Smooth muscle cell (in vitro differentiated cells): ENCODE measurements at regions not wholly inside any gene's neighbourhood (a gene's known extent, or its start where the extent isn't known, plus 50 kb on each side); places are given as distances from the start of the nearest gene placed in this dataset.

Experiments used
- DNase-seq: peaks from one replicate; lab custom pipeline; 2025; ENCODE audit not compliant: unreplicated experiment; lab: John Stamatoyannopoulos, UW
- H2AFZ ChIP-seq: fragments of 200-600 bp; sonication (generic); 2 replicates; pipeline ENCODE4 v1.6.0; 2016; ENCODE audit warnings: antibody characterized with exemption, low read depth, mild to moderate bottlenecking
- H3F3A ChIP-seq: fragments of 200-600 bp; sonication (generic); 2 replicates; pipeline ENCODE4 v1.6.0; 2017; ENCODE audit warnings: antibody characterized with exemption, low read depth
- H3K27ac ChIP-seq: fragments of 200-600 bp; sonication (generic); 2 replicates; pipeline ENCODE4 v1.5.1; 2016; ENCODE audit warnings: low read depth, mild to moderate bottlenecking
- H3K27me3 ChIP-seq: fragments of 200-600 bp; sonication (generic); 2 replicates; pipeline ENCODE4 v1.6.1; 2016; ENCODE audit warnings: low read depth, mild to moderate bottlenecking
- H3K36me3 ChIP-seq: fragments of 200-600 bp; sonication (generic); 2 replicates; pipeline ENCODE4 v1.5.1; 2016; ENCODE audit warnings: low read depth
- H3K4me1 ChIP-seq: fragments of 200-600 bp; sonication (generic); 2 replicates; pipeline ENCODE4 v1.5.1; 2016; ENCODE audit warnings: low read depth
- H3K4me2 ChIP-seq: fragments of 200-600 bp; sonication (generic); 2 replicates; pipeline ENCODE4 v1.6.0; 2016; ENCODE audit warnings: mild to moderate bottlenecking
- H3K4me3 ChIP-seq: fragments of 200-600 bp; sonication (generic); 2 replicates; pipeline ENCODE4 v1.5.1; 2016; ENCODE audit warnings: mild to moderate bottlenecking
- H3K79me2 ChIP-seq: fragments of 200-600 bp; sonication (generic); 2 replicates; pipeline ENCODE4 v1.6.0; 2016; ENCODE audit warnings: low read depth, mild to moderate bottlenecking
- H3K9ac ChIP-seq: fragments of 200-600 bp; sonication (generic); 2 replicates; pipeline ENCODE4 v1.6.0; 2016; ENCODE audit warnings: low read depth
- H3K9me3 ChIP-seq: fragments of 200-600 bp; sonication (generic); replicated peaks from 2 replicates; pipeline ENCODE4 v1.5.1; 2016; ENCODE audit warnings: low read depth
- H4K20me1 ChIP-seq: fragments of 200-600 bp; sonication (generic); 2 replicates; pipeline ENCODE4 v1.6.0; 2016; ENCODE audit warnings: low read depth
- WGBS: methylation state at CpG from one replicate; pipeline ENCODE4 v1.1.7; 2016; ENCODE audit warnings: low lambda C conversion rate; 5-methylcytosine and 5-hydroxymethylcytosine counted together
- TF ChIP-seq, protein P1 (sequence below): fragments of 200-600 bp; sonication (generic); IDR thresholded peaks from 2 replicates; pipeline ENCODE4 v1.5.1; 2017; ENCODE audit warnings: borderline replicate concordance, mild to moderate bottlenecking, antibody characterized with exemption; ENCODE audit not compliant: insufficient read depth, poor library complexity, severe bottlenecking

DNA sequence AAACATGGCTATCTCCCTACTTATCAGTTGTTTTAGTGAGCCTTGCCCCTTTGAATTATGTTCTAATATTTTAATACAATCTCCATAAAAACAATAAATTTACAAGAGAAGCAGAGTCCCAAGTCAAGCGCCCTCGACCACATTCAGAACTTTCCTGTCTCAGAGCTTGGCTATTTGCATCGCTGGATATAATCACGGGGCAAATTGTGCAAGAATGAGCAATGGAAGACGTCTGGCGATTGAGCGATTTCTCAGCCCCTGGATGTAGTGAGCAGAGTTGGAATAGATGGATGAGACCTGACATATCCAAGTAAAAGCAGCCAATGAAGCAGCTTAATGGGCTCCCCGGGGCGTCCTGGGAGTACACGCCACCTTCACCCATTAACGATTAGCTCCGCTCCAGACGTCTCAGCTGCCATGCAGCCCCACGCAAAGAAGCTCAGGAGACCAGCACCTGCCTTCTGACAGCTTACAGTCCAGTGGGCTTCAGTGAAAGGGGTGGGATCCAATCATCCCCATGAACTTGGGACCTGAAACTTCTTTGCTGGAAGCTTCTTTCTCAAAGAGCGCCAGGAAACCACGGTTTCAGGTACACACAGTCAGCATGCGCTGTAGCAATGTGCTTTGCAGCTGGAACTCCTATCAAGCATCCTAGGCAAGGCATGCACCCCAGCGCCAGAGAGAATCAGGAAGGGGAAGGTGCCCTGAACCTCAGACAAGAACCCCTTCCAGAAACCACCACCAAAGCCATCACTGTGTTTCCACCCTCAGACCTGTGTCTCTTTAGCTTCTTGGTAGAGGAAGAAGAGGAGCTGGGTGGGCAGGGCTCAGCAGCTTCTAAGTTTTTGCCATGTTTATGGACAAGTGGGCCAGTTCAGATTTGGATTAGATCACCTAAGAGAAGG is 92.0 kb upstream of the IRX4 start:
- Histone ChIP-seq H3K4me1 (no peaks in the 10 kb centered on the region), H3F3A (no peaks in the 10 kb centered on the region), H4K20me1 (no peaks in the 10 kb centered on the region), H3K4me3 (no peak overlapping the region), H3K27me3 (peaks cover 15% of the 10 kb centered on the region), H2AFZ (no peak overlapping the region), H3K9ac (no peak overlapping the region), H3K9me3 (no peaks in the 10 kb centered on the region), H3K36me3 (no peaks in the 10 kb centered on the region), H3K79me2 (no peaks in the 10 kb centered on the region), H3K27ac (no peak overlapping the region), H3K4me2 (no peak overlapping the region)
- DNase-seq = no peak
- WGBS = 87% methylated on average over 18 of the region's 18 CpGs
- TF ChIP-seq, protein P1, sequence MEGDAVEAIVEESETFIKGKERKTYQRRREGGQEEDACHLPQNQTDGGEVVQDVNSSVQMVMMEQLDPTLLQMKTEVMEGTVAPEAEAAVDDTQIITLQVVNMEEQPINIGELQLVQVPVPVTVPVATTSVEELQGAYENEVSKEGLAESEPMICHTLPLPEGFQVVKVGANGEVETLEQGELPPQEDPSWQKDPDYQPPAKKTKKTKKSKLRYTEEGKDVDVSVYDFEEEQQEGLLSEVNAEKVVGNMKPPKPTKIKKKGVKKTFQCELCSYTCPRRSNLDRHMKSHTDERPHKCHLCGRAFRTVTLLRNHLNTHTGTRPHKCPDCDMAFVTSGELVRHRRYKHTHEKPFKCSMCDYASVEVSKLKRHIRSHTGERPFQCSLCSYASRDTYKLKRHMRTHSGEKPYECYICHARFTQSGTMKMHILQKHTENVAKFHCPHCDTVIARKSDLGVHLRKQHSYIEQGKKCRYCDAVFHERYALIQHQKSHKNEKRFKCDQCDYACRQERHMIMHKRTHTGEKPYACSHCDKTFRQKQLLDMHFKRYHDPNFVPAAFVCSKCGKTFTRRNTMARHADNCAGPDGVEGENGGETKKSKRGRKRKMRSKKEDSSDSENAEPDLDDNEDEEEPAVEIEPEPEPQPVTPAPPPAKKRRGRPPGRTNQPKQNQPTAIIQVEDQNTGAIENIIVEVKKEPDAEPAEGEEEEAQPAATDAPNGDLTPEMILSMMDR = no peak

DNA sequence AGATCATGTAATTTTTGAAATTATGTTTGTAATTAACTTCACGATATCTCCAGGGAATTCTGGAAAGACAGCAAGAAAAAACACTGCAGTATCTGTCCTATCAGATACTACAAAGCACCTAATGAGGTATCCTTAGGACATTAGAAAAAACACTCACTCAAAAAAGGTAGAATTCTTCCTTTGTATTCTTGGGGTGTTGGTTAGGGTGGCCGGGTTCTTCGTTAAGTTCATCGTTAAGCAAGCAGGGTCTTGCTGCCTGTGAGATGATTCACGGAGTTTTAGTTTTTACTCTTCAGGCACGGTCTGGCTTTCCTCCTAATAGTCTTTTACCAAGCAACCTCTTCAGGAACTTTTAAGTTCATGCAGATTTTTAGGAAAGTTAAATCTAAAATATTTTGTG is 91.4 kb upstream of the IRX4 start:
- Histone ChIP-seq H3K4me3 (no peak overlapping the region), H3K9ac (no peak overlapping the region), H3K4me2 (no peak overlapping the region), H3K79me2 (no peaks in the 10 kb centered on the region), H3F3A (no peaks in the 10 kb centered on the region), H4K20me1 (no peaks in the 10 kb centered on the region), H3K27me3 (peaks cover 15% of the 10 kb centered on the region), H3K27ac (no peak overlapping the region), H3K36me3 (no peaks in the 10 kb centered on the region), H2AFZ (no peak overlapping the region), H3K9me3 (no peaks in the 10 kb centered on the region), H3K4me1 (no peaks in the 10 kb centered on the region)
- 82% methylated on average over 6 of the region's 6 CpGs for WGBS
- DNase-seq = no peak
- TF ChIP-seq, protein P1 = no peak

DNA sequence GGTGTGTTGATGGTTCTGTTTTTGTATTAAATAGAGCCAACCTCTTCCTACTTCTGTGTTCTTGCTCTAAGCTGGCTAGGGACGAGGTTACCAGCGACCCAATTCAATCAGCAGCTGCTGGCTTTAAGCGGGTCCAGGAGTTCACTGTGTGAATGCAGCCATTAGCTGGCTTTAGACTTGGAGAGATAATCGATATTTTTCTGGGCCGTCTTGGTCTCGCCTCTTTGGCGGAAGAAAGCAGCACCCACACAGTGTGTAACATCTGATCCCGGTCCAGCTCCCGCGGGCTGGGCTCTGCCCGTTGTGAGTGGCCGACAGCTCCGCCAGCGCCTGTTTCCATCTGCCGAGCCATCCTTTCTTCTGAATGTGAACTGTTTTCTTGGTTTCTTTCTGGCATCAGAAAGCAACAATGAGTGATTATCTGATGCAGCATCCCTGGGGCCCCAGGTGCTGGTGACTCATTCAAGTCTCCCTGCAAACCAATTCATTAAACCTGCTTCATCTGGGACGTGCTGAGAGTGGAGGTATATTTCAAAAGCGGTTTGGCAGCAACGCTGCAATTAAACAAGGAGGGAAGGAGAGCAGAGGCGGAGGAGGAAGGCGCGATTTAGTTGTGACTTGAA is 90.8 kb upstream of the IRX4 start:
- no peak overlapping the region for H2AFZ ChIP-seq
- peaks cover 15% of the 10 kb centered on the region for H3K27me3 ChIP-seq
- H3K4me2 ChIP-seq = no peak overlapping the region
- no peak for DNase-seq
- H3K9ac ChIP-seq = no peak overlapping the region
- TF ChIP-seq, protein P1 = no peak
- 70% methylated on average over 21 of the region's 21 CpGs for WGBS
- H3K36me3 ChIP-seq = no peaks in the 10 kb centered on the region
- H3K9me3 ChIP-seq = no peaks in the 10 kb centered on the region
- H3K27ac ChIP-seq = no peak overlapping the region
- H3F3A ChIP-seq = no peaks in the 10 kb centered on the region
- H3K4me3 ChIP-seq = no peak overlapping the region
- no peaks in the 10 kb centered on the region for H4K20me1 ChIP-seq
- no peaks in the 10 kb centered on the region for H3K79me2 ChIP-seq
- no peaks in the 10 kb centered on the region for H3K4me1 ChIP-seq
